Tibial artery (tissue), 4 donors: ENCODE measurements at regions not wholly inside any gene's neighbourhood (a gene's known extent, or its start where the extent isn't known, plus 50 kb on each side); places are given as distances from the start of the nearest gene placed in this dataset.

Source experiments
- DNase-seq, 2 donors: peaks; one replicate each; pipeline ENCODE4 v3.0.0-alpha.2; 2019
- H3K27ac ChIP-seq, 2 donors: fragments of 200-600 bp; sonication (generic) in 1 of 2; 1 replicate in 1 of 2; 2 replicates in 1 of 2; pipeline ENCODE4 v1.5.1; 2018 to 2019; ENCODE audit warnings: mild to moderate bottlenecking in 1 of 2
- H3K27me3 ChIP-seq, 2 donors: fragments of 200-600 bp; sonication (generic) in 1 of 2; one replicate each; pipeline versions ENCODE4 v1.5.1 to v1.6.0; 2016 to 2019
- H3K36me3 ChIP-seq, 3 donors: fragments of 200-600 bp; sonication (generic) in 2 of 3; one replicate each; pipeline ENCODE4 v1.5.1; 2016 to 2019; ENCODE audit warnings: mild to moderate bottlenecking in 2 of 3
- H3K4me1 ChIP-seq, 4 donors: fragments of 200-600 bp; sonication (generic) in 2 of 4; 1 replicate in 3 of 4; 2 replicates in 1 of 4; pipeline ENCODE4 v1.5.1; 2016 to 2019
- H3K4me3 ChIP-seq, 2 donors: fragments of 200-600 bp; sonication (generic) in 1 of 2; 1 replicate in 1 of 2; 2 replicates in 1 of 2; pipeline ENCODE4 v1.5.1; 2018 to 2019; ENCODE audit warnings: mild to moderate bottlenecking in 2 of 2
- H3K9me3 ChIP-seq, 3 donors: fragments of 200-600 bp; sonication (generic) in 1 of 3; one replicate each; pipeline ENCODE4 v1.5.1; 2016 to 2019
- intact Hi-C: fragments of 100-400 bp; cut with DNase I; formaldehyde crosslinking; loops from one replicate; pipeline ENCODE4 v1.15.0; 2023; ENCODE audit warnings: low total_unique reads
- TF ChIP-seq, protein P1 (sequence below), 2 experiments: fragments of 200-600 bp in 1 of 2; fragments of 450-650 bp in 1 of 2; IDR thresholded peaks; one replicate each; pipeline ENCODE4 v1.5.1; 2017 to 2019; ENCODE audit warnings: antibody characterized with exemption in 2 of 2, mild to moderate bottlenecking in 1 of 2, moderate library complexity in 1 of 2

DNA sequence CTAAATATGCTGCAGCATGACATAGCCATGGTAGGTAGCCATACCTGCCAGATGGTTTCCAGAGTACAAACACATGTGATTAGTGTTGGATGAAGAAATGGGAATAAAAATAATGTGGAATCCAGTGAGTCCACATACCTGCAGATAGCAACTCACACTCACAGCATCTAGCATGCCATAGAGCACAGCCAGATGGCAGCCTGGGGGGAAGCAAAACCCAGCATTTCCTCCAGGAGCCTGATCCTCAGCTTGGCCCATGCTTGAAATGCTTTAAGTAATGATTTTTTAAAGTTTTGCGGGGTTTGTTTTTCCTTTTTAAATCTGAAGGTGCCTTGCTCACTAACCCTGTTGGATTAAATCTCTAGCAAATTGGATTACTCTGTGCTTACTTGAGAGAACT is 535.1 kb downstream of the STK39 start:
- Histone ChIP-seq H3K27me3 (no peaks in the 10 kb centered on the region), H3K4me1 (no peaks in the 10 kb centered on the region), H3K4me3 (no peak overlapping the region), H3K36me3 (no peaks in the 10 kb centered on the region), H3K9me3 (no peaks in the 10 kb centered on the region), H3K27ac (no peak overlapping the region)
- no peak for DNase-seq
- intact Hi-C loops: no loop called here
- TF ChIP-seq, protein P1, sequence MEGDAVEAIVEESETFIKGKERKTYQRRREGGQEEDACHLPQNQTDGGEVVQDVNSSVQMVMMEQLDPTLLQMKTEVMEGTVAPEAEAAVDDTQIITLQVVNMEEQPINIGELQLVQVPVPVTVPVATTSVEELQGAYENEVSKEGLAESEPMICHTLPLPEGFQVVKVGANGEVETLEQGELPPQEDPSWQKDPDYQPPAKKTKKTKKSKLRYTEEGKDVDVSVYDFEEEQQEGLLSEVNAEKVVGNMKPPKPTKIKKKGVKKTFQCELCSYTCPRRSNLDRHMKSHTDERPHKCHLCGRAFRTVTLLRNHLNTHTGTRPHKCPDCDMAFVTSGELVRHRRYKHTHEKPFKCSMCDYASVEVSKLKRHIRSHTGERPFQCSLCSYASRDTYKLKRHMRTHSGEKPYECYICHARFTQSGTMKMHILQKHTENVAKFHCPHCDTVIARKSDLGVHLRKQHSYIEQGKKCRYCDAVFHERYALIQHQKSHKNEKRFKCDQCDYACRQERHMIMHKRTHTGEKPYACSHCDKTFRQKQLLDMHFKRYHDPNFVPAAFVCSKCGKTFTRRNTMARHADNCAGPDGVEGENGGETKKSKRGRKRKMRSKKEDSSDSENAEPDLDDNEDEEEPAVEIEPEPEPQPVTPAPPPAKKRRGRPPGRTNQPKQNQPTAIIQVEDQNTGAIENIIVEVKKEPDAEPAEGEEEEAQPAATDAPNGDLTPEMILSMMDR (IDR thresholded peaks at IDR 0.05): no peak

DNA sequence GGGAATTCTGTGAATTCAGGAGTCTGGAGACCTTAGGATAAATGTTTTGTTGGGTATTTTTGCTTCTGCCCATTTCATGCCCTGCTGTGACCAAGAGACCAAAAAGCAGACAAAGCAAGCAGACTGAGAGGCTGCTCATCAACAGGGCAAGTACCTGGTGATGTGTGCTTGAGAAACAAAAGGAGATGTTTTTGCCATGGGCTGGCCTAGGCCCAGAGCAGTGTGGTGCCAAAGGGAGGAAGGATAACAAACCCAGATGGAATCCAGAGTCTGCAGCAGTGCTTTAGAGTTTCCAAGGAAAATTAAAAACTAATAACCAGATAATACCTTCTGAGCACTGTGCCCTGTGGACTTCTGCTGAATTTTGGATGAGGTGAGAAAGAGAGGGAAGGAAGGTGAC is 538.4 kb downstream of the STK39 start:
- peaks cover 0 to 3% (median 0%) of the 10 kb centered on the region in 4 donors for H3K4me1 ChIP-seq
- H3K27me3 ChIP-seq: no peaks in the 10 kb centered on the region
- TF ChIP-seq, protein P1 (IDR thresholded peaks at IDR 0.05): no peak
- no peak for DNase-seq
- no peaks in the 10 kb centered on the region for H3K9me3 ChIP-seq
- H3K36me3 ChIP-seq: no peaks in the 10 kb centered on the region
- no peak overlapping the region for H3K4me3 ChIP-seq
- intact Hi-C loops: no loop called here
- H3K27ac ChIP-seq: no peak overlapping the region

DNA sequence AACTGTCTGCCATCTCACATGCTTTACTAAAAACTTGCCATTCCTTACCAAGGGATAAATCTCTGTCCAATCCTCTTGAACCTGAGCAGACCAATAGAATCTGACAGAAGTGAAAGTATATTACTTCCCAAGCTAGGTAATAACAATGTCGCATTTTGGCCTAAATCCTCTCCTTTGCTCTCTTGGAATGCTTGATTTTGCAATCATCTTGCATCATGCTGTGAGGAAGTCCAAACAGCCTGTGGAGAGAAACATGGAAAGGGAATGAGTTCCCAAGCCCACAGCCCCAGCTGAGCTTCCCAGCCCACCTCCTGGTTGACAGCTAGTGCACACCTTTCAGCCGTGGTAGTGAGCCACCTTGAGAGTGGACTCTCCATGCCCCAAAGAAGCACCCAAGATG is 540.6 kb downstream of the STK39 start:
- H3K27me3 ChIP-seq: no peaks in the 10 kb centered on the region
- TF ChIP-seq, protein P1 (IDR thresholded peaks at IDR 0.05): no peak
- intact Hi-C loops: no loop called here
- no peak for DNase-seq
- H3K9me3 ChIP-seq: no peaks in the 10 kb centered on the region
- no peak overlapping the region for H3K4me3 ChIP-seq
- no peaks in the 10 kb centered on the region for H3K36me3 ChIP-seq
- peaks cover 0 to 3% (median 0%) of the 10 kb centered on the region in 4 donors for H3K4me1 ChIP-seq
- no peak overlapping the region for H3K27ac ChIP-seq

DNA sequence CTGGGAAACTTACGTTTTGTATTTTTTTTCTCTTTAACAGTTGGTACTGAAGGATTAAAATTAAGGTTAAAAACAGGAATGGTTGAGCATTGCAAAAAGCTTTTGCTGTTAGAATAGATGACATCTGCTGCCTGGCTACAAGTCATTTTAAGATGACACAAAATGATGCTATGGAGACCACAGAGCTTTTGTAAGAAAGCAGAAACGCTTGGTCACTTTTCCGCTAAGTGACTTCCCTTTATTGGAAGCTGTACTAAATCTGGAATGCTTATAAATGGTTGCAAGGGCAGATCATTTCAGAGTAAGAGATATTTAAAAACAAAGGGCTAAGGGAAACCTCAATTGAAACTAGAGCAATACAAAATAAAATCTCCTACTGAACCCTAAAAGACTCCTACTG is 544.0 kb downstream of the STK39 start:
- H3K36me3 ChIP-seq: no peaks in the 10 kb centered on the region
- no peaks in the 10 kb centered on the region for H3K9me3 ChIP-seq
- no peak for DNase-seq

DNA sequence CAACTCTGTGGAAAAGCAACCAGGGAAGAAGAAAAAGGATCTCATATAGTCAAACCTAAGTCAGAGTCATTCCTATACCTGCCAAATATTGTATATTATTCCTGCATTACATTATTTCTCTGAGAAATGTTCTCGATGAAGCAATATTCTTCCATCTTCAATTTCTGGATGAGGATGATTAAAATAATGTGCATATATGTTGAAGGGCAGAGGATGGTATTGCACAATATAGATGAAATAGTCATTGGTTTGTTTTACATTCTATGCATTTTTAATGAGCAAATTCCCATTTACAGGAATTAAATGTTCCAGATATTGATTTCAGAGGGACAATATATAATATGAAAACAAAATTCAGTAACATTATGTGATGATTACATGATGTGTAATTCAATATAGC is 545.2 kb downstream of the STK39 start:
- Histone ChIP-seq H3K4me1 (peaks cover 0 to 3% (median 0%) of the 10 kb centered on the region in 4 donors), H3K9me3 (no peaks in the 10 kb centered on the region), H3K4me3 (no peak overlapping the region), H3K36me3 (no peaks in the 10 kb centered on the region), H3K27me3 (no peaks in the 10 kb centered on the region), H3K27ac (no peak overlapping the region)
- intact Hi-C loops: no loop called here
- DNase-seq: no peak
- TF ChIP-seq, protein P1 (IDR thresholded peaks at IDR 0.05): no peak

More for the DNA sequence above, 544.0 kb downstream of the STK39 start:
- no peak overlapping the region for H3K4me3 ChIP-seq
- no peaks in the 10 kb centered on the region for H3K27me3 ChIP-seq
- intact Hi-C loops: no loop called here
- no peak overlapping the region for H3K27ac ChIP-seq
- peaks cover 0 to 3% (median 0%) of the 10 kb centered on the region in 4 donors for H3K4me1 ChIP-seq
- TF ChIP-seq, protein P1 (IDR thresholded peaks at IDR 0.05): no peak

DNA sequence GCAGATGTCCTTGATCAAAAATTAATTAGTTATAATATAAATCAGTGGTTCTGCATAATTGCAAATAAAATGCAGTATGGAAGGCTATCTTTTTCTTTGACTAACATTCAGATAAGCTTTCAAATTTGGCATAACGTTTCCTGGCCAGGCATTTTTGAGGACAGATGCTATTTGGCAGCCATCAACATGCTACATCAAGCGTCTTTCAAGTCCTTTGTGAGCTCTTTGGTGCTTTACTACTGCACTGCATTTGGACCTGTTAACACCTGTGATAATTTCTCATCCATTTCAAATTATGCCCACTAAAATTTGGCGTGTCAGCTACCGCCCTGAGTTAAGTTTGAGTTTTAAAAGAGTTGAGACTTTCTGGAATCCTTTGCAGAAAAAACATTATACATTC is 545.7 kb downstream of the STK39 start:
- intact Hi-C loops: no loop called here
- TF ChIP-seq, protein P1 (IDR thresholded peaks at IDR 0.05): no peak
- H3K9me3 ChIP-seq: no peaks in the 10 kb centered on the region
- no peaks in the 10 kb centered on the region for H3K36me3 ChIP-seq
- no peaks in the 10 kb centered on the region for H3K27me3 ChIP-seq
- H3K4me1 ChIP-seq: no peaks in the 10 kb centered on the region
- H3K4me3 ChIP-seq: no peak overlapping the region
- H3K27ac ChIP-seq: no peak overlapping the region
- DNase-seq: no peak
